Tongue (tissue), 1 donor: ENCODE measurements at regions not wholly inside any gene's neighbourhood (a gene's known extent, or its start where the extent isn't known, plus 50 kb on each side); places are given as distances from the start of the nearest gene placed in this dataset.

Source experiments
- DNase-seq: peaks from one replicate; pipeline ENCODE4 v3.0.0-alpha.2; 2015

GRCh38 chrX:145002771-145003170 is 244.5 kb upstream of the SPANXN1 start:
- no peak for DNase-seq

DNA sequence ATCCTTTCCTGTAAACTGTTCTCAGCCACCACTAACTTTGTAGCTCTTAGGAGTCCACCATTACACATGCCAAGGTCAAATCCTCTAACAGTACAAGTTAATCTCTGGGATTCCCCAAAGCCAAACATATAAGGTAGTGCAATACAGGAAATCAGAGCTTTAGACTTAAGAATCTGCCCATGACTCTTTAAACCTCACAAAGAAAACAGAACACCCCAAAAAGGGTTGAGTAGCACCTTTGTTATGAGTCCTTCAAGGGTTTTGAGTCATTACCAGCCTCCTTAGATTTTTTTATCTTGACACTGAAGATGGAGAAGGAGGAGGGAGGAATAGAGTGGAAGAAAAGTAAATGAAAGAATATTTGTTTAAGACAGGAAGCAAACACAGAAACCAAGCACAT is 243.9 kb upstream of the SPANXN1 start:
- no peak for DNase-seq

GRCh38 chrX:145041486-145041885 is 205.8 kb upstream of the SPANXN1 start:
- no peak for DNase-seq

GRCh38 chrX:145068450-145068849 is 178.9 kb upstream of the SPANXN1 start:
- DNase-seq = peak; percentile 0

- no peak for DNase-seq
Observed at GRCh38 chrX:145099204-145099603, 148.1 kb upstream of the SPANXN1 start.
